H1 (cell line): ENCODE measurements at regions not wholly inside any gene's neighbourhood (a gene's known extent, or its start where the extent isn't known, plus 50 kb on each side); places are given as distances from the start of the nearest gene placed in this dataset.

Experiments used
- CTCF ChIA-PET: fragments of 300-600 bp; sonication (Branson Sonifier 250); formaldehyde crosslinking; loops from one replicate; lab custom pipeline; 2021; ENCODE audit not compliant: partially characterized antibody; lab: Charles Lee
- POLR2A ChIA-PET: fragments of 300-600 bp; sonication (Branson Sonifier 250); formaldehyde crosslinking; loops from one replicate; lab custom pipeline; 2021; ENCODE audit warnings: inconsistent platforms; ENCODE audit not compliant: partially characterized antibody; lab: Charles Lee
- DNase-seq, 2 experiments: peaks; one replicate each; pipeline versions ENCODE4 v3.0.0 to v3.0.0-alpha.2; 2010 to 2022; ENCODE audit warnings: low spot score in 2 of 2, low read depth in 1 of 2, mixed read lengths in 1 of 2
- FAIRE-seq: peaks from 2 replicates; lab custom pipeline; 2011; peaks lifted over from hg19 to GRCh38; lab: Jason Lieb, UNC
- H2AFZ ChIP-seq: 2 replicates; pipeline ENCODE4 v1.8.1; 2012; ENCODE audit warnings: low read length, inconsistent platforms
- H2AK5ac ChIP-seq: 2 replicates; pipeline ENCODE4 v1.6.1; 2013; ENCODE audit warnings: low read depth, low read length
- H2BK120ac ChIP-seq: replicated peaks from 2 replicates; pipeline ENCODE3; 2013; ENCODE audit warnings: low read depth, low read length, inconsistent platforms
- H2BK12ac ChIP-seq: 2 replicates; pipeline ENCODE4 v1.6.1; 2013; ENCODE audit warnings: low read depth, low read length
- H2BK15ac ChIP-seq: 2 replicates; pipeline ENCODE4 v1.6.1; 2013; ENCODE audit warnings: low read length
- H2BK20ac ChIP-seq: 2 replicates; pipeline ENCODE4 v1.6.1; 2013; ENCODE audit warnings: low read length
- H2BK5ac ChIP-seq: 2 replicates; pipeline ENCODE4 v1.6.1; 2013; ENCODE audit warnings: low read depth, low read length
- H3K14ac ChIP-seq: 2 replicates; pipeline ENCODE4 v1.6.1; 2013; ENCODE audit warnings: inconsistent platforms; ENCODE audit not compliant: insufficient read length
- H3K18ac ChIP-seq: 2 replicates; pipeline ENCODE4 v1.6.1; 2013; ENCODE audit warnings: low read length; ENCODE audit errors: extremely low read depth
- H3K23ac ChIP-seq: 2 replicates; pipeline ENCODE4 v1.6.1; 2013; ENCODE audit warnings: inconsistent platforms; ENCODE audit not compliant: insufficient read length
- H3K23me2 ChIP-seq: 2 replicates; pipeline ENCODE4 v1.6.1; 2013; ENCODE audit warnings: low read depth, low read length
- H3K27ac ChIP-seq: 2 replicates; pipeline ENCODE4 v1.6.1; 2011; ENCODE audit warnings: low read depth, low read length, inconsistent platforms
- H3K27me3 ChIP-seq, 4 experiments: replicated peaks in 1 of 4; 1 replicate in 1 of 4; 2 replicates in 3 of 4; pipeline versions ENCODE4 v1.6.1 to v1.8.1; 2011 to 2013; ENCODE audit warnings: low read length in 3 of 4, mild to moderate bottlenecking in 3 of 4, inconsistent platforms in 2 of 4, mixed read lengths in 2 of 4, moderate library complexity in 1 of 4; ENCODE audit not compliant: control insufficient read depth in 3 of 4, insufficient read depth in 3 of 4; ENCODE audit errors: extremely low read depth in 1 of 4
- H3K36me3 ChIP-seq, 4 experiments: 2 replicates each; pipeline versions ENCODE4 v1.6.1 to v1.8.1; 2011 to 2013; ENCODE audit warnings: mild to moderate bottlenecking in 4 of 4, low read length in 3 of 4, moderate library complexity in 2 of 4, control low read depth in 1 of 4, inconsistent platforms in 1 of 4; ENCODE audit not compliant: insufficient read depth in 4 of 4, control insufficient read depth in 2 of 4
- H3K4ac ChIP-seq: replicated peaks from 2 replicates; pipeline ENCODE3; 2013; ENCODE audit warnings: low read length, low read depth, mixed read lengths, inconsistent platforms; ENCODE audit not compliant: insufficient read length
- H3K4me1 ChIP-seq, 4 experiments: replicated peaks in 1 of 4; 1 replicate in 1 of 4; 2 replicates in 3 of 4; pipeline versions ENCODE4 v1.6.1 to v1.8.1; 2011 to 2013; ENCODE audit warnings: low read length in 3 of 4, inconsistent platforms in 2 of 4, mixed read lengths in 1 of 4; ENCODE audit not compliant: insufficient read depth in 4 of 4, control insufficient read depth in 3 of 4
- H3K4me2 ChIP-seq, 2 experiments: 2 replicates each; pipeline versions ENCODE4 v1.6.1 to v1.8.1; 2011 to 2013; ENCODE audit warnings: low read depth in 2 of 2, low read length in 2 of 2, control low read depth in 1 of 2, inconsistent platforms in 1 of 2, mild to moderate bottlenecking in 1 of 2; ENCODE audit not compliant: insufficient read depth in 1 of 2
- H3K4me3 ChIP-seq, 4 experiments: fragments of 200-600, 300-600 bp in 1 of 4; sonication (generic), shearing (Covaris generic), sonication (Bioruptor Twin) in 1 of 4; 2 replicates each; pipeline versions ENCODE4 v1.5.1 to v1.8.1; 2011 to 2016; ENCODE audit warnings: low read length in 4 of 4, low read depth in 3 of 4, control low read depth in 2 of 4, inconsistent platforms in 2 of 4, mild to moderate bottlenecking in 2 of 4, mixed read lengths in 1 of 4, moderate library complexity in 1 of 4; ENCODE audit not compliant: insufficient read depth in 2 of 4; ENCODE audit errors: extremely low read depth in 1 of 4
- H3K56ac ChIP-seq: replicated peaks from 2 replicates; pipeline ENCODE3; 2013; ENCODE audit warnings: low read depth, mild to moderate bottlenecking, mixed read lengths, low read length, inconsistent platforms; ENCODE audit not compliant: insufficient read length
- H3K79me1 ChIP-seq: 2 replicates; pipeline ENCODE4 v1.6.1; 2013; ENCODE audit warnings: low read depth, low read length, control low read depth
- H3K79me2 ChIP-seq, 2 experiments: 2 replicates each; pipeline versions ENCODE4 v1.6.1 to v1.8.1; 2012 to 2013; ENCODE audit warnings: low read length in 2 of 2, mild to moderate bottlenecking in 2 of 2, inconsistent platforms in 1 of 2; ENCODE audit not compliant: insufficient read depth in 2 of 2, control insufficient read depth in 1 of 2
- H3K9ac ChIP-seq, 4 experiments: replicated peaks in 1 of 4; 1 replicate in 1 of 4; 2 replicates in 3 of 4; pipeline versions ENCODE4 v1.6.1 to v1.8.1; 2011 to 2013; ENCODE audit warnings: low read depth in 3 of 4, low read length in 3 of 4, control low read depth in 2 of 4, mild to moderate bottlenecking in 2 of 4, moderate library complexity in 2 of 4, inconsistent platforms in 1 of 4; ENCODE audit errors: extremely low read depth in 1 of 4
- H3K9me3 ChIP-seq, 2 experiments: 2 replicates each; pipeline versions ENCODE4 v1.6.1 to v1.8.1; 2012 to 2013; ENCODE audit warnings: mild to moderate bottlenecking in 2 of 2, moderate library complexity in 2 of 2, control low read depth in 1 of 2, inconsistent platforms in 1 of 2, low read depth in 1 of 2, low read length in 1 of 2, mixed read lengths in 1 of 2; ENCODE audit not compliant: insufficient read depth in 2 of 2
- H4K20me1 ChIP-seq, 2 experiments: replicated peaks in 1 of 2; 2 replicates each; pipeline versions ENCODE3 to v1.8.1; 2011 to 2013; ENCODE audit warnings: inconsistent platforms in 2 of 2, low read length in 2 of 2, mild to moderate bottlenecking in 1 of 2; ENCODE audit not compliant: insufficient read depth in 2 of 2, control insufficient read depth in 1 of 2
- H4K5ac ChIP-seq: 2 replicates; pipeline ENCODE4 v1.6.1; 2013; ENCODE audit warnings: low read length, low read depth, mixed read lengths, inconsistent platforms; ENCODE audit not compliant: insufficient read length
- H4K8ac ChIP-seq: 2 replicates; pipeline ENCODE4 v1.8.0; 2013; ENCODE audit warnings: mild to moderate bottlenecking, moderate library complexity, low read length, inconsistent platforms; ENCODE audit not compliant: insufficient read depth; ENCODE audit errors: extremely low read depth
- H4K91ac ChIP-seq: replicated peaks from 2 replicates; pipeline ENCODE3; 2013; ENCODE audit warnings: low read length, mixed read lengths, inconsistent platforms; ENCODE audit not compliant: insufficient read length
- RFX5 ChIP-seq: IDR thresholded peaks from 2 replicates; pipeline ENCODE4 v1.6.1; 2011; ENCODE audit warnings: low read depth, low read length, improper control_type of control experiment, borderline replicate concordance
- WGBS, 2 experiments: shearing (Covaris generic) in 1 of 2; methylation state at CpG; one replicate each; pipeline versions ENCODE4 v1.1.6 to v1.1.7; 2013 to 2015; ENCODE audit warnings: low lambda C conversion rate in 2 of 2, mixed read lengths in 2 of 2, inconsistent platforms in 1 of 2, low coverage in 1 of 2, missing lambda C conversion rate in 1 of 2; ENCODE audit not compliant: insufficient replicate concordance in 2 of 2, insufficient coverage in 1 of 2, insufficient read length in 1 of 2; ENCODE audit errors: extremely low coverage in 1 of 2, missing lambda C conversion rate in 1 of 2; 5-methylcytosine and 5-hydroxymethylcytosine counted together

GRCh38 chr16:51629576-51629975, 478.5 kb upstream of the SALL1 start:
- Histone ChIP-seq H3K27me3 (peaks cover 24 to 52% (median 47%) of the 10 kb centered on the region in 4 experiments), H2BK5ac (no peak overlapping the region), H3K4me3 (no peak overlapping the region), H3K4ac (no peak overlapping the region), H3K9me3 (no peaks in the 10 kb centered on the region; a peak in 2 of 4 replicates), H4K20me1 (peaks cover 0 to 2% of the 10 kb centered on the region in 2 experiments), H3K23ac (no peak overlapping the region), H3K4me2 (no peak overlapping the region), H4K5ac (no peak overlapping the region), H3K27ac (no peak overlapping the region), H3K9ac (no peak overlapping the region), H3K14ac (no peak overlapping the region), H3K4me1 (peaks cover 0 to 6% (median 0%) of the 10 kb centered on the region in 4 experiments; a peak in 1 of 7 replicates), H2BK15ac (no peak overlapping the region), H3K79me2 (no peaks in the 10 kb centered on the region), H2BK20ac (no peak overlapping the region), H3K18ac (no peak overlapping the region), H4K8ac (no peak overlapping the region), H2BK120ac (no peak overlapping the region), H3K79me1 (no peaks in the 10 kb centered on the region), H2BK12ac (no peak overlapping the region), H3K36me3 (0 out of 8 replicates have a peak, but pooled peaks cover 0 to 2% (median 0%) of the 10 kb centered on the region in 4 experiments), H4K91ac (no peak overlapping the region), H2AFZ (no peak overlapping the region), H3K56ac (no peak overlapping the region), H2AK5ac (no peak overlapping the region), H3K23me2 (no peaks in the 10 kb centered on the region)
- no peak for FAIRE-seq
- ChIA-PET POLR2A (no interaction called here), CTCF (no interaction called here)
- WGBS, 2 experiments, result 81% methylated on average over 3 of the region's 3 CpGs; no CpG with 5 or more reads in 1 of the 2 experiments
- no peak for DNase-seq
- TF ChIP-seq RFX5, result no peak
